Heart left ventricle (tissue), 16 donors: ENCODE measurements at regions not wholly inside any gene's neighbourhood (a gene's known extent, or its start where the extent isn't known, plus 50 kb on each side); places are given as distances from the start of the nearest gene placed in this dataset.

Experiments
- ATAC-seq, 4 donors: fragments of 200-7000 bp; cut with Tn5 transposase; one replicate each; pipeline ENCODE4 v1.9.1; 2020 to 2022; ENCODE audit warnings: moderate library complexity in 4 of 4, mild to moderate bottlenecking in 3 of 4, moderate number of reproducible peaks in 1 of 4
- DNase-seq, 5 donors: peaks; one replicate each; pipeline ENCODE4 v3.0.0-alpha.2; 2020
- H3K27ac ChIP-seq, 12 donors: fragments of 200-600 bp; sonication (generic) in 4 of 12; one replicate each; pipeline versions ENCODE4 v1.5.0 to v1.8.0; 2016 to 2022; ENCODE audit warnings: mild to moderate bottlenecking in 2 of 12
- H3K27me3 ChIP-seq, 9 donors: fragments of 200-600 bp; sonication (generic) in 2 of 9; one replicate each; pipeline versions ENCODE4 v1.5.1 to v1.8.0; 2016 to 2022; ENCODE audit warnings: mild to moderate bottlenecking in 3 of 9
- H3K36me3 ChIP-seq, 9 donors: fragments of 200-600 bp; sonication (generic) in 2 of 9; one replicate each; pipeline versions ENCODE4 v1.5.0 to v1.8.0; 2018 to 2022; ENCODE audit warnings: mild to moderate bottlenecking in 2 of 9
- H3K4me1 ChIP-seq, 12 donors: fragments of 200-600 bp; sonication (generic) in 4 of 12; one replicate each; pipeline versions ENCODE4 v1.5.0 to v1.8.0; 2016 to 2022; ENCODE audit warnings: mild to moderate bottlenecking in 3 of 12
- H3K4me3 ChIP-seq, 12 donors: fragments of 200-600 bp; sonication (generic) in 4 of 12; one replicate each; pipeline versions ENCODE4 v1.5.0 to v1.8.0; 2017 to 2022; ENCODE audit warnings: mild to moderate bottlenecking in 9 of 12, moderate library complexity in 4 of 12
- H3K9me3 ChIP-seq, 12 donors: fragments of 200-600 bp; sonication (generic) in 4 of 12; one replicate each; pipeline versions ENCODE4 v1.5.0 to v1.8.0; 2016 to 2022; ENCODE audit warnings: mild to moderate bottlenecking in 1 of 12
- POLR2A ChIP-seq, 2 donors: fragments of 450-650 bp; IDR thresholded peaks; one replicate each; pipeline ENCODE4 v1.6.1; 2017; ENCODE audit warnings: antibody characterized with exemption in 2 of 2, mild to moderate bottlenecking in 2 of 2, moderate library complexity in 2 of 2
- WGBS, 4 donors: extraction: QIAGEN DNeasy Blood & Tissue Kit in 2 of 4; methylation state at CpG; one replicate each; pipeline versions ENCODE4 v1.1.5 to v1.1.7; 2013 to 2018; 5-methylcytosine and 5-hydroxymethylcytosine counted together
- intact Hi-C, 10 donors: fragments of 100-400 bp; cut with DNase I; formaldehyde crosslinking; loops; one replicate each; pipeline versions ENCODE4 v1.11.1 to v1.14.2; 2022
- TF ChIP-seq, protein P1 (sequence below), 12 donors: fragments of 200-600 bp; sonication (generic) in 4 of 12; IDR thresholded peaks; one replicate each; pipeline versions ENCODE4 v1.5.0 to v1.8.0; 2018 to 2022; ENCODE audit warnings: antibody characterized with exemption in 12 of 12, mild to moderate bottlenecking in 5 of 12
- donor health status: ischemic (EF 13 %, LVEDD 7.1; RV severe dilation, severe dysfunction).
- donor health status: healthy with polysubstance abuse.
- donor health status: DM: no; HTN: yes; CAD: no.
- donor health status: DM: no; HTN: no; CAD: no.
- donor health status: ischemic (EF 25% LVEDD 6.9; RV normal size, moderate dysfunction).
- donor health status: ischemic (EF 25% LVEDD 5.7; RV mildly dilated, moderate dysfunction).
- donor health status: healthy.
- donor health status: DM: yes; HTN: yes; CAD: no.
- donor health status: ischemic (EF 35%, LVEDD 5.7; RV mildly dilated, moderate dysfunction).
- donor health status: nonischemic (EF 11% LVEDD 7.7; RV severe dilation, severe dysfunction).
- donor health status: DM: yes; HTN: yes; CAD: no.
- donor health status: PGD.
- donor health status: ischemic (EF 29% LVEDD 5.4; RV normal size, mild dysfunction).
- donor health status: nonischemic (EF 23%, LVEDD 6.1; RV moderate dilation, normal function).

DNA sequence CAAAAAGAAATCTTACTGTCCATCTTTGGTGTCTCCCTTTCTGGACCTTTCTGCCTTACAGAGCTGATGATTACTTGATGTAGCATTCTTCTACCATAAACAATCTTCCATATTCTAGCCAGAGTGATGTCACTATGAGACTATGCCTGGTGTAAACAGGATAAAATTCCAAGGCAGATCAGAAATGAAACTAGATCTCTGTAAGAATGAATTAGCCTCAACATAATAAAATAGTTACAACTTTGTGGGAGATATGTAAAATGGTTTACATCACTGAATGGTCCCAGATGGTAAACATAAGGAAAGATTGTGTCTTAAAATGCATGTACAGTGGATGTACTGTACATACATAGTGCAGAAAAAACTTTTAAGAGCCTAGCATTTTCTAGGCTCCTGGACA lies 112.3 kb upstream of the ZNF521 start:
- H3K27ac ChIP-seq: no peak overlapping the region
- no peak for DNase-seq

DNA sequence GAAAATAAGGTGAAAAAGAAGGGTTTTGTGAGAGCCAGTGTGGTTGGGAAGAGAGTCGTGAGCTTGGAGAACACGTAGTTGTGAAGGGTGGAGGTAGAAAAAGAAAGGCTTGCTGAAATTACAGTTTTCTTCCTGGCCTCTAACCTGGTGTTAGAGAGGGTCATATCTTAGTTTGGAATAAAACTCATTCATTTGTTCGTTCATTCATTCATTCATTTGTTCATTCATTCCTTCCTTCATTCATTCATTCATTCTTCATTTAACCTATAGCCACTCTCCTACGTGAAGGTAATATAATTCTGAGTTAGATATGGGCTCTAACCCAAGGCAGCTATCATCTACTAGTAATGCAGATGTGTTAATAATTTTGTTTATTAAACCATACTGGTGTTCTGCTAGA lies 111.8 kb upstream of the ZNF521 start:
- Histone ChIP-seq H3K4me1 (peaks cover 0 to 19% (median 6%) of the 10 kb centered on the region in 12 donors), H3K36me3 (no peaks in the 10 kb centered on the region), H3K4me3 (no peak overlapping the region), H3K27ac (no peak overlapping the region), H3K9me3 (no peaks in the 10 kb centered on the region), H3K27me3 (no peaks in the 10 kb centered on the region)
- intact Hi-C loops: loop anchor here in 1 of 10 donors (10.0 kb wide), 1 partner anchor 109 kb away; the partner anchor contains the start of gene ZNF521
- DNase-seq (no peak), ATAC-seq (no peak)
- TF ChIP-seq, protein P1, sequence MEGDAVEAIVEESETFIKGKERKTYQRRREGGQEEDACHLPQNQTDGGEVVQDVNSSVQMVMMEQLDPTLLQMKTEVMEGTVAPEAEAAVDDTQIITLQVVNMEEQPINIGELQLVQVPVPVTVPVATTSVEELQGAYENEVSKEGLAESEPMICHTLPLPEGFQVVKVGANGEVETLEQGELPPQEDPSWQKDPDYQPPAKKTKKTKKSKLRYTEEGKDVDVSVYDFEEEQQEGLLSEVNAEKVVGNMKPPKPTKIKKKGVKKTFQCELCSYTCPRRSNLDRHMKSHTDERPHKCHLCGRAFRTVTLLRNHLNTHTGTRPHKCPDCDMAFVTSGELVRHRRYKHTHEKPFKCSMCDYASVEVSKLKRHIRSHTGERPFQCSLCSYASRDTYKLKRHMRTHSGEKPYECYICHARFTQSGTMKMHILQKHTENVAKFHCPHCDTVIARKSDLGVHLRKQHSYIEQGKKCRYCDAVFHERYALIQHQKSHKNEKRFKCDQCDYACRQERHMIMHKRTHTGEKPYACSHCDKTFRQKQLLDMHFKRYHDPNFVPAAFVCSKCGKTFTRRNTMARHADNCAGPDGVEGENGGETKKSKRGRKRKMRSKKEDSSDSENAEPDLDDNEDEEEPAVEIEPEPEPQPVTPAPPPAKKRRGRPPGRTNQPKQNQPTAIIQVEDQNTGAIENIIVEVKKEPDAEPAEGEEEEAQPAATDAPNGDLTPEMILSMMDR (IDR thresholded peaks at IDR 0.05): no peak
- TF ChIP-seq POLR2A (IDR thresholded peaks at IDR 0.05): no peak
- WGBS, 4 donors: 71 to 80% (median 76%) methylated on average over 4 of the region's 4 CpGs

More for the DNA sequence above, 112.3 kb upstream of the ZNF521 start:
- peaks cover 0 to 19% (median 6%) of the 10 kb centered on the region in 12 donors for H3K4me1 ChIP-seq
- no peak for ATAC-seq
- H3K27me3 ChIP-seq: no peaks in the 10 kb centered on the region
- no peak overlapping the region for H3K4me3 ChIP-seq
- no peaks in the 10 kb centered on the region for H3K9me3 ChIP-seq
- intact Hi-C loops: loop anchor here in 1 of 10 donors (10.0 kb wide), 1 partner anchor 109 kb away; the partner anchor contains the start of gene ZNF521
- H3K36me3 ChIP-seq: no peaks in the 10 kb centered on the region
- TF ChIP-seq, protein P1 (IDR thresholded peaks at IDR 0.05): no peak
- TF ChIP-seq POLR2A (IDR thresholded peaks at IDR 0.05): no peak

DNA sequence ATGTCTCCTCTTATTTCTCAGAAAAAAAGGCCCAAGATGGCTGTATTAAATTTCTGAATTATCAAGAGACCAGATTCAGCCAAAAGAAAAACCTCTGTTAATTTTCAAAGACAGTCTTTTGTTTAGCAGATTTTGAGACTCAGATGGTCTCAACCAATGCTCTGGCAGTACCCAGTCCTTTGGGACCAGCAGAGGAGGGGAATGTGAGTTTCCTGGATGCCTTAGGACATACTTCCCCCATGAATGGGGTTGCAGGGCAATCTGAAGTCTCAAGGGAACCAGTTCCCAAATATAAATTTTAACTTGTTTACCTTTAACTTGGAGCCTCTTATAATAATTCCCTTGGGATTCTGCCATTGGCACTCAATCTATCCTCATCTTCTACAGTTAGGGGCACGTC lies 107.8 kb upstream of the ZNF521 start:
- Histone ChIP-seq H3K27me3 (no peaks in the 10 kb centered on the region), H3K9me3 (no peaks in the 10 kb centered on the region), H3K36me3 (no peaks in the 10 kb centered on the region), H3K27ac (no peak overlapping the region), H3K4me1 (peaks cover 0 to 9% (median 0%) of the 10 kb centered on the region in 12 donors), H3K4me3 (no peak overlapping the region)
- DNase-seq (no peak), ATAC-seq (no peak)
- no peak for TF ChIP-seq POLR2A (IDR thresholded peaks at IDR 0.05)
- TF ChIP-seq, protein P1 (IDR thresholded peaks at IDR 0.05): no peak
- WGBS, 4 donors: 56 to 65% (median 63%) methylated on average over 1 of the region's 1 CpG
- intact Hi-C loops: loop anchor here in 2 of 10 donors (10.0 kb wide), 2 partner anchors 105 kb away; partner anchors contain the start of gene ZNF521 (in 1 of the 2)

DNA sequence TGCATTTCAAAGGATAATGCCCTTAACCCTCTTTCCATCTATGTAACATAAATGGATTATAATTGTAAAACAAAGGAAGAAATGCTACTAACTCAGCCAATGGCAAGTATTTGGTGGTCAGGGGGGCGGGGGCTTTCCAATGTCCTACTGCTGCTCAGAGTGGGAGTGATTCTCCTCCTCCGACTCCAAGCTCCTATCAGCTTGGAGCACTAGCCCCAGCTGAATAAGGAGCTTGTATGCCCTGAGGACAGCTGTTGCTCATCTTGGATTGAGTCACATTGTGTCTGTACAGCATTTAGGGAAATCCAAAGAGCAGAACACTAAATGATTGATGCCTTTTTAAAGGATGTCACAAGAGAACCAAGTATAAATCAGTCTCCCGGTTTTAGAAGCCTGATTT lies 105.6 kb upstream of the ZNF521 start:
- H3K27ac ChIP-seq: no peak overlapping the region
- no peak for DNase-seq
- H3K9me3 ChIP-seq: no peaks in the 10 kb centered on the region
- H3K36me3 ChIP-seq: no peaks in the 10 kb centered on the region
- H3K27me3 ChIP-seq: no peaks in the 10 kb centered on the region
- WGBS, 4 donors: 77 to 81% (median 78%) methylated on average over 3 of the region's 3 CpGs
- TF ChIP-seq, protein P1 (IDR thresholded peaks at IDR 0.05): no peak
- TF ChIP-seq POLR2A (IDR thresholded peaks at IDR 0.05): no peak
- intact Hi-C loops: loop anchor here in 1 of 10 donors (10.0 kb wide), 1 partner anchor 107 kb away; no protein-coding TSS in a partner anchor
- H3K4me3 ChIP-seq: no peak overlapping the region
- ATAC-seq: peak in 1 of 4 donors; percentile 43
- H3K4me1 ChIP-seq: peaks cover 0 to 13% (median 0%) of the 10 kb centered on the region in 12 donors
